SW 1271 (cell line): ENCODE measurements at regions not wholly inside any gene's neighbourhood (a gene's known extent, or its start where the extent isn't known, plus 50 kb on each side); places are given as distances from the start of the nearest gene placed in this dataset.

Experiments used
- DNase-seq, 2 experiments: peaks; one replicate each; lab custom pipeline; 2025; lab: John Stamatoyannopoulos, UW

DNA sequence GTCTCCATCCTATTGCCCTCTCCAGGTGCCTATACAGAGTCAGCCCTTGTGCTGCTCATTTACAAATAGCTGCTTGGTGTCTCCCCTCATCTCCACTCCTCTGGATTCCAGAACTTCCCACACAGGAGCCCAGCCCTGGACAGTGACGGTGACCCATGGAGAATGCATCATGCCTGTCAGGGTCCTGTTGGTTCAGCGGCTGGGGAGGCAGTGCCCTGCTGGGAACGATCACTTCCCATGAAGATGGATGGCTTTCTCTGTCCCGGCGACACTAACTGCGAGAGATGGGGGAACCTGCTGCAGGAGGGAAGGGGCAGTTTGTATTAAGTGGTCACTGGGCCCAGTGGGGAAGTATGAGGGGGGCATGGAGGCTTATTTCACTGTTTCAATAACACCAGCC is 395.0 kb upstream of the TBX3 start:
- DNase-seq: no peak

DNA sequence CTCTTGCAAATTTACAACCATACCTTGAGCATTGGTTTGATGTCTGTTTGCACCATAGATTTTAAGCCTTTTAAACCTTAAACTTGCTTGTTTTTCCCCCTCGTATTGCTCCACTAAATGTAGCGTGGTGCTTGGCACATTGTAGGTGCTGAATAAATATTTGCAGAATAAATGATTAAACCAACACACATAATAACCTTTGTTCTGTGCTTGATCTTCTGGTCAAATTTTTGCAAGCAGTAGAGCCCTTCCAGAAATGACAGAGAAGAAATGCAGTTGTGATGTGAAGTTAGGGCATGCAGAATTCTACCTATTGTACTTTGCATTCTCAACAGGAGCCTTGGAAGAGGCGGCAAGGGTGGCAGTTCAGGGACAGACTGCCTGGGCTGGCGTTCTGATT is 394.4 kb upstream of the TBX3 start:
- no peak for DNase-seq

DNA sequence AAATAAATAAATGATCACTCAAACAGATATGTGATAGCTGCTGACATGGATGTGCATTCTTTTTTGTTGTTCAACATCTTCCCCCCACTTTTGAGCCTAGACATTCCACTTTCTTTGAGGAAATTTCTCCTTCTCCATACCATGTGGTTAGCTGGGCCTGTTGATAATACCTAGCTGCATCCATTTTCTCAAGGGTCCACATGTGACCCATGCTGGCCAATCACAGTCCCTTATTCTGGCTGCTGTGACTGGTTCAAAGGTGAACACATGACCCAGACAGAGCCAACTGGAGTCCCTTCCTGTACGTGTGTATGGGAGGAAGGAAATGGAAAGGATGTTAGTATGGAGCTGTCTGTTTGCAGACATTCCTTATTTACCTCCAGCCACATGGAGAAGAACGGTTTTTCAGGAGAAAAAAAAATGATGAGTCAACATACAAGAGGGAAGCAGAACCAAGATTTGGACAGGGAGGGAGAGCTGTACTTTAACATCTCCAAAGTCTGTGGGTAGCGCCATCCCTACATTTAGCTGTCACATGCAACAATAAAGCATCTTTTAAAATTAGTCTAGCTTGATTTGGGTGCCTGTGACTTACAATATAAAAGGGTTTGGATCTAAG is 391.7 kb upstream of the TBX3 start:
- DNase-seq: no peak

DNA sequence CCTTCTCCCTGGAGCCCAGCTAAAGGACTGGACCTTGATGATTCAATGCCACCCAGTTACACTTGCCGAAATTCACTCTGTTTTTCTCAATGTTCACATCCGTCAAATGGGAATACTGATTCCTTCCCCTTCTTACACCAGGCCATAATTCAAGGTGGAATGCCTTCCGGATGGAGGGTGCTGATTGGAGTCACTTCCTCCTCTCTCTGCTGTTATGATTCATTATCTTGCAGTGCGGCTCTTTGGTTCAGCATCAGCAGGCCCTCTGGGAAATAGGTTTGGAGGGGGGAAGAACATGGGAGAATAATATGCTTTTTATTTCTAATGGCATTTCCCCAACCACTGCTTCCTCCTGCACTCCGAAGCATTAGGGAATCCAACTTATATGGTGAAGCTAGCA is 390.6 kb upstream of the TBX3 start:
- no peak for DNase-seq

DNA sequence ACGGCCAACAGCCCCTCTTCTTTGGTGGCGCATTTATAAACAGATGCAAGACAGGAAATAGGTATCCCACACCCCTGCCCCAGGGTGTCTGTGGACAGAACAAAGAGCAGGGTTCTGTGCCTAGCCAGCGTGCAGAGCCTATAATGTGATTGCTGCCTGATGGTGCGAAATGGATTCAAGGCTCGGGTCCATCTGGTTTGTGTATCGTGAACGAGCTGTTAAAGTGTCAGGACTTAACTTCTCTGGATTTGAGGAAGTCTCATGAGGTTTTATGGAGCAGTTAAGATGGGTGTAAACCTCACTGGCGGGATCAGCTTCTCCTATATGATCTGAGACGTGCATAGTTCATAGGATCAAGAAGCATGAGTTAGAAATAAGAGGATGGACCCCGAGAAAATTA is 388.7 kb upstream of the TBX3 start:
- DNase-seq: no peak

DNA sequence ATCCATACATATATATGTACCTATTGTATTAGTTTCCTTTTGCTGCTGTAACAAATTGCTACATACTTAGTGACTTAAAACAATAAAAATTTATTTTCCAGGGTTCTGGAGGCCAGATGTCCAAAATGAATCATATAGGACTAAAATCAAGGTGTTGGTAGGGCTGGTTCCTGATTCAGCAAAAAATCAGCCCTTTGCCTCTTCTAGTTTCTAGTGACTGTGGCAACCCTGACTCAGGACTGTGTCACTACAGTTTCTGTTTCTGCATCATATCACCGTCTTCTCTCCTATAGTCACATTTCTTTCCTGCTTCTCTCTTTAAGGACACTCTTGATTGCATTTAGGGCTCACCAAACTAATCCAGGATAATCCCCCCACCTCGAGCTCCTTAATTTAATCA is 386.3 kb upstream of the TBX3 start:
- no peak for DNase-seq

DNA sequence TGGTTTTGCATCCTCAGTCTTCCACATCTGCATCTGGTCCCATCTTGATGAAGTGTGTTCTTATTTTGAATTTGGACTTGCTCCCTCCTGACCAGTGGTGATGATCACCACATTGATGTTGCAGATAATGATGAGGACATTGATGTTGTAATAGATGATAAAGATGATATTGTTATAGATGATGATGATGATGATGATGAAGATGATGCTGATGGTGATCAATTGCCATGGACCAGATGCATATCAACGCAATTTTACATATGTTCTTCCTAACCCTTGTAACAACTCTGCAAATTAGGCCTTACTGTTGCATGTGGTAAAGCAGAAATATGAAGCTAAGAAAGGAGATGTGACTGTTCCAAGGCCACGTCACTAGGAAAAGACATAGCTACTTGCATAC is 380.3 kb upstream of the TBX3 start:
- no peak for DNase-seq

DNA sequence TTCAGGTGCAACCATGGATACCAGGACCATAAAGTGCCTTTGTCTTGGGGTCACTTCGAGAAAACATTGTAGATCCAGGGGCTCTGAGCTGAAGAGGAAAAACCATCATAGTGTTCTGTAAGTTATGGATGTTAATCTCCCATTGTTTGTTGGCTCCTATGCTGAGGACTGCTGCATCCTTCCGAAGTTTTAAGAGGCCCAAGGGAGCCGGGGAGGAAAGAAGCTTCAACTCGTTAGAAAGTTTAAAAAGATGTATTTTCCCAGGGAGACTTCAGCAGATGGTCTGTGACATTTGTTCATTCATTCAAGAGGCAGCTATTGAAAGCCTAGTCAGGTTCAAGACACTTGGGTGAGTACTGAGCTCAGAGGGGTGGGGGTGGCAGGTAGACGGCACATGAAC is 378.8 kb upstream of the TBX3 start:
- DNase-seq: no peak

DNA sequence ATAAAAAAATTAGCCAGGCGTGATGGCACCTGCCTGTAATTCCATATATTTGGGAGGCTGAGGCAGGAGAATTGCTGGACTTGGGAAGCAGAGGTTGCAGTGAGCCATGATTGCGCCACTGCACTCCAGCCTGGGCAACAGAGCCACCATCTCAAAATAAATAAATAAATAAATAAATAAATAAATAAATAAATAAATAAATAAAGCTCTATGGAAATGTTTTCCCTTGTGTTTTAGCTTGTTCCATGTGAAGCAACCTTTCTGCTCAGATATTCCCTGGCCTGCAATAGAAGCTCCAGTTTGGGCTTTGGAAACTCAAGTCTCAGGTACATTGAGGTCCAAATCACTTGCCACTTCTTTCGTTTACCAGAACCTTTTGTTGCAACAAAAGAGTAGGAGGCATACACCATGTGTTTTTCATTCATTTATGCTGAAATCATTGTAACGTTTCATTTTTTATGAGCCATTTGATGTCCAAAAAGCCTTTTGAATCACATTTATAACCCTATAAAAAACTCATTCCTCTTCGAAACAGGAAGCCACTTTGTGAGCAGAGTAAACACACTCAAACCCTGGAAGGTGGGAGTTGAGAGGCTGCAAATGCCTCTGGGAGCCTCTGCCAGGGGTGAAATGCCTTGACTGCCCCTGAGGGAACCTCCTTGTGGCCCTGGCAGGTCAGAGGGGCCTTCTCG is 376.6 kb upstream of the TBX3 start:
- no peak for DNase-seq

DNA sequence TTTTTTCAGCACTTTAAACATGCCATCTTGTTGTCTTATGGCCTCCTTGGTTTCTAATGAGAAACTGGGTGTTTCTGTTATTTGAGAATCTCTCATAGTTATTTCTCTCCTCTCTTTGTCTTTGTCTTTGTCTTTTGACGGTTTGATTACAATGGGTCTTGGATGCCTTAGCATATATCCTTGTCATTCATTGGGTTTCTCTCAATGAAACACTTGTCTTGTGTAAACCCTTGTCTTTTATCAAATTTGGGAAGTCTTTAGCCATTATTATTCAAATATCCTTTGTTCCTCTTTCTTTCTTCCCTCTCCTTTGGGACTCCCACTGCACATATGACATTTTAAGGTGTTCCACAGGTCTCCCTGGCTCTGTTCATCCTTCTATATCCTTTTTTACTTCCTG is 373.5 kb upstream of the TBX3 start:
- DNase-seq: no peak

DNA sequence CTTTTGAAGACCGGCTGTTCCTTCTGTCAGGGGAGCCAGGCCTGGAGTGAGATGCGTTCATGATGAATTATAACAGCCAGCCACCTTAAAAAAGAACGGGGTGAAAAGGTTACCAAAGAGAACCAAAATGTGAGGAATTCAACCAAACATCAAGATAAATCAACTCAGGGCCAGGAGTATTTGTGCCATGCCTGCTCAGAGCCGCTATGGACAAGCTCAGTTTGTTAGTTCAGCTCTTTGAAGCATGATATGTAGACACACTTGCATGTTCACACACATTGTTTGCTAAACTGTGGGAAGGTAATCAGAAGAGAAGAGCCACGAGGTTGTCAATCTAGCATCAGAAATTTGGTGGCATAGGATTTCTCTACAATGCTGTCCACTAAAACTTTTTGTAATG is 367.4 kb upstream of the TBX3 start:
- DNase-seq: no peak

DNA sequence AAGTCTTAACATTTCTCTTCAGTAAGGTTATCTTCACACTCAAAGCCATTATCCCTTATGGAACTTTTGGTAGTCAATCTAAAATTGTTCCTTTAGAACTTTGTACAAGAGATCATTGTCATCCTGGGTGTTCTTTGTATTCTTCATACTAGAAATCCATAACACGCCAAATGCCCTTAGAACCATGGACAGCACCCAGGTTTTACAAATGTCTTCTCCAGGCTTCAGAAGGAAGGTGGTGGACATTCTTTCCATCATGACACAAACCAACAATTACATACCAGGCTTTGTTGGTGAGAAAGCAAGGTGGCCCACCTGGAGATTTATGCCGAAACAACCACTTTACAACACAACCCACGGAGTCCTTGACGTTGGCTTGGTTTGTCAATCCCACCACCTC is 365.6 kb upstream of the TBX3 start:
- no peak for DNase-seq

DNA sequence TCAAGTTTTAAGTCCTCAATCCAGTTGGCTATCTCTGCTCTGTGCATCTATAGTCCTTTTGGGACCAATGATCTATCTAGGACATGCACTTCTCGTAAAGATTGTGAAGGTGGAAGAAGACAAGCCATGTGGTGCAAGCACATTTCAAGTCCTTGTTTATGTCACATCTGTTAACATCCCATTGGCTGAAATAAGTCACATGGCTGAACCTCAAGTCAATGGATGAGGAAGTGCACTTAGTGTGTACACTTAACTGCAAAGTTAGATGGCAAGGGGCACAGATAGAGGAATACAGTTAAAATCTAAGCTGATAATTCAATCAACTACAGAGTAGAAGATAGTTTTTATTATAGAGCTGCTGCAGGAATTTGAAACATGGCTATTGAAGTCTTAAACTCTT is 362.8 kb upstream of the TBX3 start:
- no peak for DNase-seq

DNA sequence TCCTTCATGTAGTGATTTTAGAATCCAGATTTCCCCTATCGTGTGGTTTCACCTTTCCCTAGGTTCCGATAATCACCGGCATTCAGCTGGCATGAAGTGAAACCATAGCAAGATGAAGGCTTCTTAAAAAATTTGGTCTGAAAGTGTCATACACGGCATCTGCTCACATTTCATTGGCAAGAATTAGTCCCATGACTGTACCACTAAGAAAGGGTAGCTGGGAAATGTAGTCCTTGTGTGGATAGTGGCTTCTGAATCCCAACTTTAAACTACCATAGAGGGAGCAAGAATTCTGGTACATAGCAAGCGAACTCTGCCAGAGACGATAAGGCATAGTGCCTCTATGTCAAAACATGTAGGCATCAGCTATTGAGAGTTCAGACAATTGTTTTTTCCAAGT is 360.1 kb upstream of the TBX3 start:
- peak in 1 of 2 experiments; percentile 16 for DNase-seq

DNA sequence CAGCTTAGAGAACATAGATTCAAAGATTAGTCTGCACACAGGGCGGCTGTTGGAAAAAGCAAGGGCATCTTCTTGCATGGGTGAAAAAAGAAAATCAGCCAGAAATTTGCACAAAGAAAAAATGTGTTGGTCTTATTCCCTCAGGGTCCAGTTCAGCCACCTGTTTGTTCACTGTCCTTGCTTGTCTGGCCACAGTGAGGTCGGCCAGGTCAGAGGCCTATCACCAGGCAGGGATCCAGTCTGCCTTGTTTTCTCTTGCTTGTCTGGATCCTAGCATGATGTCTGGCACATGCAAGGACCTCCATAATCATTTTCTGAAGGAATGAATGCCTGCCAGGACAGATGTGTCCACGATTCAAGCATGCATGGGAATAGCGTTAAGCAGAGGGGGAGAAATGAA is 359.1 kb upstream of the TBX3 start:
- no peak for DNase-seq

DNA sequence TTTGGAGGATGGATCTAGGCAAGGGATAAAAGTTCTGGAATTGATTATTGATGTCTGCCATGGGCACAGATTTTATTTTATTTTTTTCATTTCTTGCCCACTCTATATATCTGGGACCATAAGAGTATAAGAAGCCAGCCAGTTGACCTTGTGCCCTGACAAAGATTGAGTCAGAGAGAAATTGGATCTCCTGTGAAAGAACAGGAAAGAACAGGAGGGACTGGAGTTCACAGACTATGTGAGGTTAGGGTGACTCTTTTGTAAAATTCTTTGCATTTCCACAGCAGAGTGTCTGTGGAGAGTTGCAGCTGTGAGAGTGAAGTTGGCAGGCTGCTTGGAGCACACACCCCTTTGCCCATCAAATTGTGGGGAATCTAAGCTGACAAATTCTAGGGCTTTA is 358.4 kb upstream of the TBX3 start:
- DNase-seq: no peak

DNA sequence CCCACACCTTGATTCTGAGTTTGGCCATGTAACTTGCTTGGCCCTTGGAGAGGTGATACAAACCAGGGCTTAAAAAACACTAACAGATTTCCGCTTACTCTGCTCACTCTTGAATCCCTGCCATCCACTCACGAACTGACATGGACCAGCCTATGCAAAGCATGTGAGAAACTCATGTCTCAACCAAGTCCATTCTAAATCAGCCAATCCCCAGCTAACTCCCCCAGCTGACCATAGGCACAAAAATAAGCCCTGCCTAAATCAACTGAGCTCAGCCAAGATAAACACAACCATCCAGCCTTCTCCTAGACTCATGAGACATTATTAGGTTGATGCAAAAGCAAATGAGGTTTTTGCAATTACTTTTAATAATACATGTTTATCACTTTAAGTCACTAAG is 353.9 kb upstream of the TBX3 start:
- DNase-seq: no peak

DNA sequence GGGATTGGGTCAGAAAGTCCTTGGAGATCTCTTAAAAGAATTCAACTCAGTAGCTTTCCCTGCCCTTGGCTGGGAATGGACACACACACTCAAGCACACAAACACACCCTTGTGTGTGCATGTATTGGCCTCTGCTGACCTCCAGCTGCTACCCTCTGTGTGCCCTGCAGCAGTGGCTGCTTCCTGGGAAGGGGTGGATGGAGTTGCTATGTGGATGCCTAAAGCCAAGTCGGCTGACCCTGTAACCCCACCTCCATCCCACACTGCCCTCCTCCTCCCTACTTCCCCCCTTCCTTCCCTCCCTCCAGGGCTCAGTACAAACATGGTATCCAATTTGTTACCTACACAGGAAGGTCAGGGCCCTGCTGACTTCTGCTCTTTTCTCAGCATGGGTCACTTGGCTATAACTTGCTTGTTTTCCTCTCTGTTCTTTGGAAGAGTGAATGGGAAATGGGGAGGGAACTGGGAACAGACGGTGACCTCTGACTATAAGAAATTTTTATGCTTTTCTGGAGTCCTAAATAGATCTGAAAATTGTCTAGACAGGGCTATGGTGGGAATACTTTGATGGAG is 351.6 kb upstream of the TBX3 start:
- no peak for DNase-seq

DNA sequence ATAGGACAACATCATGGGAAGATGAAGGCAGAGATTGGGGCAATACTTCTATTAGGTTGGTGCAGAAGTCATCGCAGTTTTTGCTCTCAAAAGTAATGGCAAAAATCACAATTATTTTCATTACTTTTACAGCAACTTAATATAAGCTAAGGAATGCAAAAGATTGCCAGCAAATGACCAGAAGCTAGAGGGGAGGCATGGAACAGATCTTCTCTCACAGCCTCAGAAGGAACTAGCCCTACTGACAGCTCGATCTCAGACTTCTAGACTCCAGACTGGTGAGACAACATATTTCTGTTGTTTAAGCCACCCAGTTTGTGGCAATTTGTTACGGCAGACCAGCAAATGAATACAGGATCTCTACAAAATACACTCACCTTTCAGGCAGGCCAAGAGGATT is 348.5 kb upstream of the TBX3 start:
- no peak for DNase-seq

DNA sequence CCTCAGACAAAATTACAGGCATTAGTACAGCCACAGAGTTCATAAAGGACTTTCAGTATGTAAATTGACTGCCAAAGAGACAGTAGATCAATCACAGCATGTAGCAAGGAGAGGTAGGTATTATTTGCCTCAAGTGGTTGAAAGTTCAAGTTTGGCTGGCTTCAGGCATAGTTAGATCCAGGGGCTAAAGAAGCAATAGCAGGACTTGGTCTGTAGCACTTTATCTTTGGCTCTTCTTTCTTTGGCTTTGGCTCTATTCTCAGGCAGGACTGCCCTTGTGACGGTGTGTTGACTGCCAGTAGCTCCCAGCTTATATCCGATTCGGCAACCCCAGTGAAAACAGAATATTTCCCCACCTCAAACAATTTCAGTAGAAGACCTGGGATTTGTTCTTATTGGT is 346.0 kb upstream of the TBX3 start:
- no peak for DNase-seq

DNA sequence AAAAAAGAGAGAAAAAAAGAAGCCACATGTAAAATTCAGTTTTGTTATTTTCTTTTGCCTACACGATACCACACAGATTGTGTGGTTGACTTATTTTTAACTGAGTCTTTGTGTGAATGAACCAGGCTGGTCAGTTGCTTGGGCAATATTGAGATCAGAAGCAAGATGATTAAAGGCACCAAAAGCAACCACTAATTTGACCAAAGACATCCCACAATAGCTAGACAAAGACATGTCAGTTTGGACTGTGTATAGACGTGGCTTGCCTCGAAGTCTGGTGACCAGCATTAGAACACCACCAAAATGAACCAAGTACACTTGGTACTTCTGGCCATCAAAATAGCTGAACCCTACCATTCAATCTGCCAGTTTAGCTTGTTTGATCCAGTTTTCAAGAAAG is 340.6 kb upstream of the TBX3 start:
- DNase-seq: no peak

DNA sequence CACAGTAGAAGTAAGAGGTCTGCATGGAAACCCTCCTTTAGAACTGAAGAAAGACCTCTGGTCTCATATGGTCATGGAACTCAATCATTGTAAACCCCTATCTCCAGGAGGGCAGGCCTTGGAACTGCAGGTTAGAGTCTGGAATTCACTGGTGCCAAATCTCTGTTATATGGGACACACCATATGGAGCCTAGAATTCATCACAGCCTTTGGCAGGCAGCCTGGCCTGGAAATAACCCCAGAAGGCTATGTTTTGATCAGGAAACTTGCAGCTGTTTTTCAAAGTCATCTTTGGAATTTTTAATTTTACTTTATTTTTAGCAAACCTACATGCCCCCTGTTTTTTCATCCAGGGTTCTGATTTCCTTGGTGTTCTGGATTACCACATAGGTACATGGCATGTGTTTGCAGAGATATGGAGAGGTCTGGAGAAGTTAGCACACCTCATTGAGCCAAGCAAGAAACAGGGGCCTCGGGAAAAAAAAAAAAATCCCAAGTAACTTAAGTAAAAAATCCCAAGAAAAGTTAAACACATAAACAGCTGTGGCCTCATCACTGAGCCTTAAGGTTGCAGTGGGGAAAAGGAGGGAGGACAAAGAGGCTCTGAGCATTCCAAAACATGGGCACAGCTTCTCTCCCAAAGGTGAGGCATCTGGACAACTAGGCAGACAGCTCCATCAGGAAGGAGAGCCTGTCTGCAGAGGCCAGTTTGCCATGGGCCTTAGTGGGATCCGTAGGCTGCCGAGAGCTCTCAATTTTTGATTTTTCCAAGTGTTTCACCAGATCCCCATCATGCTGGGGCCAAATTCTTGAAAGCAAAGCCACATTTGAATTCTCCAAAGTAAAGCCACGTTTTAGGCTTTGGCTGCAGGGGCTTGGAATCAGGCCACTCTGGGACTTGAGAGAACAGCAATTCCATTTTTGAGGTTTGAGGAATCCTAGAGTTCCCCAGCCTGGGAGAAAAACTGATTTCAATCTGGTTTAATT is 339.6 kb upstream of the TBX3 start:
- no peak for DNase-seq

DNA sequence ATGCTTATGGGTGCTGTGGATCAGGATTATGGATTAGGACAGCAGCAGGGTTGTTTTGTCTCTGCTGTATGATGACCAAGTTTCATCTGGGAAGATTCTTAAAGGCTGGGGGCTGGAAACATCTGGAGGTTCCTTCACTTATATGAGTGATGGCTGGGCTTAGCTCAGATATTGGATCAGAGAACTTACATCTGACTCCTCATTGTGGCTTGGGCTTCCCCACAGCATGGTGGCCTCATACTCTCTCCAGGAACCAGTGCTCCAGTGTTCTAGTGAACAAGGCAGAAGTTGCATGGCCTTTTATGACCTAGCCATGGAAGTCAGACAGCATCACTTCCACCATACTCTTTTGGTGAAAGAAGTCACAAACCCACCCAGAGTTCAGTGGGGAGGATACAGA is 336.1 kb upstream of the TBX3 start:
- no peak for DNase-seq
